GM18519 (cell line): ENCODE measurements at regions not wholly inside any gene's neighbourhood (a gene's known extent, or its start where the extent isn't known, plus 50 kb on each side); places are given as distances from the start of the nearest gene placed in this dataset.

Experiments
- ATAC-seq: cut with Tn5 transposase; IDR thresholded peaks from one replicate; pipeline ENCODE4 v1.9.1; 2021; ENCODE audit warnings: mild to moderate bottlenecking, moderate library complexity; ENCODE audit not compliant: unreplicated experiment, low FRiP score

GRCh38 chr20:22411627-22412450 lies 172.5 kb downstream of the FOXA2 start:
- ATAC-seq: no peak

- ATAC-seq: no peak
Observed at GRCh38 chr20:22411286-22411626, 173.1 kb downstream of the FOXA2 start.

GRCh38 chr20:22410556-22411130 lies 173.7 kb downstream of the FOXA2 start:
- no peak for ATAC-seq

DNA sequence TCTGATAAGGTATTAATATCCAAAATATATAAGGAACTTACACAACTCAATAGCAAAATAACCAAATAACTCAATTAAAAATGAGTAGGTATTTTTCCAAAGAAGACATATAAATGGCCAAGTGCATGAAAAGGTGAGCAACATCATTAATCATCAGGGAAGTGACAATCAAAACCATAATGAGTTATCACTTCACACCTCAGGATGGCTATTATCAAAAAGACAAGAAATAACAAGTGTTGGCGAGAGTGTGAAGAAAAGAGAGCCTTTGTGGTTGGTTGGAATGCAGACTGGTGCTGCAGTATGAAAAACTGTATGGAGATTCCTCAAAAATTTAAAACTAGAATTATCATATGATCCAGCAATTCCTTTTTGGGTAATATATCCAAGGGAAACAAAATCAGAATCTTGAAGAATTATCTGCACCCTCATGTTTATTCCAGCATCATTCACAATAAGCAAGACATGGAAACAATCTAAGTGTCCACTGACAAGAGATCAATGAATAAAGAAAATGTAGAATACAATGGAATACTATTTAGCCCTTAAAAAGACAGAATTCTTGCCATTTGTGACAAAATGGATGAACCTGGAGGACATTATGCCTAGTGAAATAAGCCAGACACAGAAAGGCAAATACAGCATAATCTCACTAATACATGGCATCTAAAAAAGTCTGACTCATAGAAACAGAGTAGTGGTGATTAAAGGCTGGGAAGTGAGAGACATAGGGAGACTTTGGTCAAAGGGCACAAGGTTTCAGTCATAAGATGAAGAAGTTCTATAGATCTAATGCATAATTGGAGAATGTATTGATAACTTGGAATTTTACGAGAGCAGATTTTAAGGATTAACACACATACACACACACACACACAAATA lies 175.6 kb downstream of the FOXA2 start:
- ATAC-seq: no peak

DNA sequence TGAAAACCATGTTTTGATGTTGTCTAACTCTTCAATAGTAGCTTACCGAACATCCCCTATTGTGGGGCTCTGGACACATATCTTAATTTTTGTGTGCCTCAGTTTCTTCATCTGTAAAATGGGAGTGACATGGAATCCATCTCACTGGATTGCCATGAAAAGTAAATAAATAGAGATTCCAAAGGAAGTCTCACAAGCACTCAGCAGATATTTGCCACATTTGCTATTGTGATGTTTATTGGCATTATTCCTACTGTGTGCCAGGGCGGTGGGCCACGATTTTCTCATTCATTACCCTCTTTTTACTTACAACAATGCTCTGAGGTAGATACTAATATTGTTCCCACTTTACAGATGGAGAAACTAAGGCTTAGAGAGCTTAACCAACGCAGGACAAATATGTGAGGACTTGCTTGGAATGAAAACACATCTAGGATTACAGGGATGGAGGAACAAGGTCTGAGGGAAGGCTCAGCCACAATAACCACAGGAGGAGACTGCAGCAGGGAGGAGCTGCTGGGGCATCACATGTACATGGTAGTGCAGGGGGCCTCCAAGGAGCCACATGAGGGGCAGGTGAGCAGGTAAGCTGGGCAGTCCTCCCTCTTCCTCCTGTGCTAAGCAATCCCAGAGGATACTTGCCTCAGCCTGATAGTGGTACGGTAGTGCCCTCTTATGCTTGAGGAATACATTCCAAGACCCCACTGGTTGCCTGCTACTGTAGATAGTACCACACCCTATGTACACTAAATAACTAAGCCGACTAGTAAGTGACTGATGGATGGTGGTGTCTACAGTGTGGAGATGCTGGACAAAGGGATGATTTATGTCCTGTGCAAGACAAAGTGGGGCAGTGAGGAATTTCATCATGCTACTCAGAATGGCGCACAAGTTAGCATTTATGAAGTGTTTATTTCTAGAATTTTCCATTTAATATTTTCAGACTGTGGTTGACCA lies 176.9 kb downstream of the FOXA2 start:
- ATAC-seq: no peak

GRCh38 chr20:22404419-22405170 lies 179.8 kb downstream of the FOXA2 start:
- no peak for ATAC-seq

GRCh38 chr20:22403632-22404361 lies 180.6 kb downstream of the FOXA2 start:
- no peak for ATAC-seq

- ATAC-seq: no peak
Observed at GRCh38 chr20:22403022-22403631, 181.2 kb downstream of the FOXA2 start.

DNA sequence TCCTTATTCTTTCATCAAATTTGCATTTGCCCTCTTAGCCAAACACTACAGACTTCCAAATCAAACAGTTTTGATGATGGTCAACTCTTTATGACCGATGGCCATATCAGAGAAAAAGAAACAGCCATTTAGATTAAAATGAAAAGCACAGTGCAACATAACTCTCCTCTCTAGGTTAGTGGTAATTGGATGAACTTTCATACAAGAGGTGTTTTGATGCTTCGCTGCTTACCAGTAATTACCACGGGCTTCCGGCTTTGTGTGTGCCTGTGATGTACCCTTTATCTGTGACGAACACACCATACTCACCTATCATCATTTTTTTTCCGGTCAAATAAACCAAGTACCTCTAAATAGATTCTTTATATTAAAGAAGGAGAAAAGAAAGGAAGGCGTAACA lies 181.8 kb downstream of the FOXA2 start:
- no peak for ATAC-seq

DNA sequence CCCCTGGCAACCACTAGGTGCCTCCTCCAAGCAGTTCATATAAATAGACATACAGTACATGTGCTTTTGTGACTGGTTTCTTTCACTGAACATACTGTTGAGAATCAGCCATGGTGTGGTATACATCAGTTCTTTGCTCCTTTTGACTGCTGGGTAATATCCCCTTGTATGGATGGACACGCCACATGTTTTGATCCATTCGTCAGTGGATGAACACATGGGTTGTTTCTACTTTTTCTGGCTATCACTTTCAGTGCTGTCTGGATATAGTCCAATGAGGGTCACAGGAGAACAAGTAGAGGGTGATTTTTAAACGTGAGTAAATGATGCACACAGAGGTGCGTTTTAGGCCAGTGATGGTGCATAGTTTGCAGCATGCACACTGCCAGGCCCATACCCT lies 183.9 kb downstream of the FOXA2 start:
- no peak for ATAC-seq

DNA sequence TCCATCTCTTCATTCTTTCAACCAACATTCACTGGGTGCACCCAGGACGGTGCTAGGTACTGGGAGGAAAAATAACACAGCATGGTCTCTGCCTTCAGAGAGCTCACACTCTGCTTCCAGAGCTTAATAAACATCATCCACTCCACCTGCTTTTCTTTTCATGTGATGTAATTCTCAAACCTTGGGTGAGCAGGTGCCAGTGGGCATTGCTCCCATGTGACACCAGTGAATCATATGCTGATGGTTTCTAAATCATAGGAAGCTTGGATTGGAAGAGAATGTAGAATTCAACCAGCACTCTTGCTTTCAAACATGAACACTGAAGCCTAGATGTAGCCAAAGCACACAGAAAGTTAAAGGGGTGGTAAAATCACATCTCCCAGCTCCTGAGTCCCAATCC lies 189.8 kb downstream of the FOXA2 start:
- no peak for ATAC-seq

DNA sequence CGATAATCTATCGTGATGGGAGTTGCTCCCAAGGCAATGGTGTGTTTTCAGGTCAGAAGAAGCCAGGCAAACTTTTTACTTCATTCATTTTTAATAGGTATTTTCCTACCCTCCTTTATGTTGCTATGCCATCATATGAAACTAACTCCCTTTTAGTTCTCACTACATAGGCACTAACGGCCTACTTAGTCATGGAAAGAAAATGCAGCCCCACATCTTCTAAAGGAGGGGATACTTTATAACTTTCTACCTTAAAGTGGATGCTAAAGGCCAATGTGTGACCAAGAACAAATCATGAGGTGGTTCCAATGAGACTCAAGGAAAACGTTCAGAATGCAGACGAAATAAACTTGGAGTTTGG lies 193.8 kb downstream of the FOXA2 start:
- ATAC-seq: no peak

DNA sequence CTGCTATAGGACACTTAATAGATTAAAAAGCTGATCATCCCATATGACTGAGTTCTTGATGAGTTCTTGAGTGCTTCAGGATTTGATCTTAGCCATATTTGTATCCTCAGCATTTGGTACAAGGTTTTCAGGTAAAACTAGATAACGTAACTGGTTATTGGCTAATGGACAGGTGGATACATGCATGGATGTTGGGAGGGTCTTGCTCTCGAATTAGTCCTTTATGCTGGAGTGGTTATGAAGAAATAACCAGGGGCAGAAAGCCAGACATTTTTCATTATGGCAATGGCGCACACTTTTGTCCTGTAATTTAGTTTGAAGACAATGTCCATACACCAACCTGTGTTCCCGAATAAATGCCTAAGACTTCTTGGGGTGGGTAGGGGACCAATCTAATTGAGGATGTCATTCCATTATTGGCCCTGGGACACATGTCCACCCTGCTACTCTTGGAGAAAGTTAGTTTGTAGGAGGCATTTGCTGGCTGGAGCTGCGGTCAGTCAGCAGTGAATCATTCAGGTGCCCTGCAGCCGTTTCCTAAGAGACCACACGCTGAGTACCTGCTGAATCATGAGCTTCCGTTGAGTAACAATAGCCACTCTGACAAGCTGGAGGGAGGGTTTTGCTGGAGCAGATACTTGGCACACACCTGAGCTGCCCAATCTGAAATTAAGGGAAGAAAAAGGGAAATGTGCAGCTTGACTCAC lies 194.4 kb downstream of the FOXA2 start:
- ATAC-seq: no peak

GRCh38 chr20:22387452-22387851 lies 196.9 kb downstream of the FOXA2 start:
- ATAC-seq: no peak

GRCh38 chr20:22386306-22386623 lies 198.1 kb downstream of the FOXA2 start:
- ATAC-seq: no peak

GRCh38 chr20:22385602-22386305 lies 198.6 kb downstream of the FOXA2 start:
- ATAC-seq: no peak

GRCh38 chr20:22384978-22385377 lies 199.4 kb downstream of the FOXA2 start:
- no peak for ATAC-seq

DNA sequence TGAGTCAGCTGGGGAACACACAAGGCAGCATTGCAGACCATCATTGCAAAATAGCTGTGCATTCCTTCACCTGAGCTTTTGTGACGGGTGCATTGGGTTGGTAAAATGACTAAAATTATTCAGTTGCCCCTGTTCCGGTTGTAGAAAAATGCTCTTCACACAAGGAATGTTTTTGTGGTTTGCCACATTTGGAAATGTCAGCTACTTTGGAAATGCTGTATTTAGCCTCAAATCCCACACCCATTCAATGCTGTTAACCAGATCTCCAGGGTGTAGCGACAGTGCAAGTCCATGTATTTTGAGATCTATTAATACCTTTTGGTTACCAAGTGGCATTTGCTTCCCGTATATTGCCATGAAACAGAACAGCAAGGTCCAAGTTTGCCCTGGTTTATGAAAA lies 201.2 kb downstream of the FOXA2 start:
- no peak for ATAC-seq
